ENCODE measurements at regions not wholly inside any gene's neighbourhood (a gene's known extent, or its start where the extent isn't known, plus 50 kb on each side); places are given as distances from the start of the nearest gene placed in this dataset.

- Histone ChIP-seq H3K9me3 (ENCODE audit: control insufficient read depth, insufficient read depth, low read depth, low read length) (no peaks in the 10 kb centered on the region), H3K27ac (ENCODE audit: extremely low read depth, low read depth, low read length) (no peak overlapping the region), H3K4me1 (ENCODE audit: control insufficient read depth, insufficient read depth, low read length) (0 out of 2 replicates have a peak, but pooled peaks cover 3% of the 10 kb centered on the region), H3K4me3 (ENCODE audit: low read depth, low read length) (no peak overlapping the region), H3K36me3 (ENCODE audit: control insufficient read depth in 2 of 2, insufficient read depth in 1 of 2, low read length in 2 of 2) (no peaks in the 10 kb centered on the region)
- TF ChIP-seq ZNF146 (tag by site-specific recombination; IDR thresholded peaks at IDR 0.05) (no peak), ZNF404 (tag by site-specific recombination; IDR thresholded peaks at IDR 0.05) (no peak), GLIS2 (tag by site-specific recombination; IDR thresholded peaks at IDR 0.05) (no peak)
- ChIA-PET CTCF (interaction anchor here (1.0 kb wide), 2 partner anchors 16 to 389 kb away, joined by 3 read pairs; no protein-coding TSS in a partner anchor), POLR2A (no interaction called here)
Observed at GRCh38 chr13:44049081-44049945, 169.6 kb downstream of the LACC1 start.

- Histone ChIP-seq H3K36me3 (ENCODE audit: control insufficient read depth in 2 of 2, insufficient read depth in 1 of 2, low read length in 2 of 2) (no peaks in the 10 kb centered on the region), H3K9me3 (ENCODE audit: control insufficient read depth, insufficient read depth, low read depth, low read length) (no peaks in the 10 kb centered on the region), H3K4me3 (ENCODE audit: low read depth, low read length) (no peak overlapping the region), H3K27ac (ENCODE audit: extremely low read depth, low read depth, low read length) (no peak overlapping the region), H3K4me1 (ENCODE audit: control insufficient read depth, insufficient read depth, low read length) (0 out of 2 replicates have a peak, but pooled peaks cover 3% of the 10 kb centered on the region)
- TF ChIP-seq ZNF777 (tag by site-specific recombination; IDR thresholded peaks at IDR 0.05; ENCODE audit: borderline replicate concordance) (no peak), ZNF654 (tag by site-specific recombination; IDR thresholded peaks at IDR 0.05; ENCODE audit: low read depth) (peak; percentile 42)
- CTCF ChIA-PET: interaction anchor here (1.0 kb wide), 2 partner anchors 18 to 388 kb away, joined by 3 read pairs; no protein-coding TSS in a partner anchor
- POLR2A ChIA-PET: no interaction called here
Observed at GRCh38 chr13:44050450-44051063, 170.9 kb downstream of the LACC1 start.

- ChIA-PET POLR2A (no interaction called here), CTCF (interaction anchor here (1.1 to 1.3 kb wide), 3 partner anchors 13 to 143 kb away, joined by 3 to 5 read pairs (median 4); no protein-coding TSS in a partner anchor)
- Histone ChIP-seq H3K4me3 (ENCODE audit: low read depth, low read length) (no peak overlapping the region), H3K4me1 (ENCODE audit: control insufficient read depth, insufficient read depth, low read length) (0 out of 2 replicates have a peak, but pooled peaks cover 3% of the 10 kb centered on the region), H3K36me3 (ENCODE audit: control insufficient read depth in 2 of 2, insufficient read depth in 1 of 2, low read length in 2 of 2) (no peaks in the 10 kb centered on the region), H3K9me3 (ENCODE audit: control insufficient read depth, insufficient read depth, low read depth, low read length) (no peaks in the 10 kb centered on the region), H3K27ac (ENCODE audit: extremely low read depth, low read depth, low read length) (no peak overlapping the region)
- TF ChIP-seq ZNF600 (tag by site-specific recombination; IDR thresholded peaks at IDR 0.05) (no peak), ZNF394 (tag by site-specific recombination; IDR thresholded peaks at IDR 0.05; ENCODE audit: borderline replicate concordance) (no peak), KLF7 (tag by site-specific recombination; IDR thresholded peaks at IDR 0.05; ENCODE audit: borderline replicate concordance) (no peak), EGR2 (tag by site-specific recombination; IDR thresholded peaks at IDR 0.05; ENCODE audit: low read depth) (no peak), ZNF610 (tag by site-specific recombination; IDR thresholded peaks at IDR 0.05; ENCODE audit: borderline replicate concordance) (no peak), ZNF48 (tag by site-specific recombination; IDR thresholded peaks at IDR 0.05) (no peak), ZNF518A (tag by site-specific recombination; conservative IDR thresholded peaks at IDR 0.05; ENCODE audit: low read depth) (no peak), KLF8 (tag by site-specific recombination; IDR thresholded peaks at IDR 0.05) (no peak), ZBTB20 (tag by site-specific recombination; IDR thresholded peaks at IDR 0.05) (no peak), ZNF623 (tag by site-specific recombination; IDR thresholded peaks at IDR 0.05) (no peak), ZNF513 (tag by site-specific recombination; IDR thresholded peaks at IDR 0.05) (no peak), TCF7L2 (IDR thresholded peaks at IDR 0.05; ENCODE audit: borderline replicate concordance, low read depth, low read length) (no peak), ZNF302 (tag by site-specific recombination; IDR thresholded peaks at IDR 0.05; ENCODE audit: low read depth) (no peak), CTCF (tag by site-specific recombination; IDR thresholded peaks at IDR 0.05) (no peak), ZNF529 (tag by site-specific recombination; IDR thresholded peaks at IDR 0.05; ENCODE audit: insufficient replicate concordance) (no peak), ZFP37 (tag by site-specific recombination; IDR thresholded peaks at IDR 0.05) (no peak), ZNF585B (tag by site-specific recombination; IDR thresholded peaks at IDR 0.05) (no peak)
Observed at GRCh38 chr13:44051405-44051804, 171.7 kb downstream of the LACC1 start.
